Amygdala (tissue), 56 donors: ENCODE measurements at regions not wholly inside any gene's neighbourhood (a gene's known extent, or its start where the extent isn't known, plus 50 kb on each side); places are given as distances from the start of the nearest gene placed in this dataset.

Source experiments
- DNase-seq, 56 donors: peaks; one replicate each; lab custom pipeline; 2025; lab: John Stamatoyannopoulos, UW

DNA sequence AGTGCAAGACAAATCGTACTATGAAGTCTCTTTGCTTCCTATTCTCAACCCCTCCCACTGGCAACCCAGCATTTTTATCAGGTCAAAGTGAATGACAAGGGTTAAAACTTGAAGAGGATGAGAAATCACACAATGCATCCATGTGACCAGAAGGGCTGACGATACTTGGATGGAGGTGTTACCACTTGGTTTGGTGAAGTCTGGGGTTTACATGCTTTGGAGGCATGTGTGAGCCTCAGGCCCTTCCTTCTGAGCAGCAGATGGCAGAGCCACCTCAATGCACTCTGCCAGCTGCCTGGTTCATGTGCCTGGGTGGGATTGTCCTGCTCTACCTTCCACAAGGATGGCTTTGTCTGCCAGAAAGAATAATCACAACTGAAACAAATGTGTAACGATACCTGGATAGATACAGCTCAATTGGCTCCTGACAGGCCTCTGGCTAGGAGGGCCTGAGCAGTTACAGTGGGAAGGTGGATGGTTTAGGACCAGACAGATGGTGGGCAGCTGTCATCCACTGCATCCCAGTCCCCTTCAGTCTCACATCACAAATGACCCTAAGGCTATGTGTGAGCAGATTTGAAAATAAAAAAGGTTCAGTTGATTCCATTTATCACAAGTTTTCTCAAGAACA, 51.5 kb upstream of the CNIH3 start:
- no peak for DNase-seq

DNA sequence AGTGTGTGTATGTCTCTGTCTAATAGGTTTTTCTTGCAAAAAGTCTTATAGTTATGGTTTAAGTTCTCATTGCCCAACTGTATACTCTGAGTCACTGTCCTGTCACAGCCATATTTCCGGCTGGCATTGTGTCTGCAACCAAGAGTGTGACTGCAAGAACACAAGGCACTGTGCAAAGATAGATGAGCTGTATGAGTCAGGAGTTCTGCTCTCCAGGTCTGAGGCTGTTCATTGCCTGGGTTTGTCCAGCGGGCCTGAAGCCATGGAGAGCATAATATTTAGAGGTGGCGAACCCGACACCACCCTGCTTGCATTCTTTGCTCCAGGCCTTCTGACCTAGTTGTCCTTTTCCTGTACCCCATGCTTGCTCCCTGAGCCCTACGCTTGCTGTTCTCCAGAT, 50.9 kb upstream of the CNIH3 start:
- no peak for DNase-seq

DNA sequence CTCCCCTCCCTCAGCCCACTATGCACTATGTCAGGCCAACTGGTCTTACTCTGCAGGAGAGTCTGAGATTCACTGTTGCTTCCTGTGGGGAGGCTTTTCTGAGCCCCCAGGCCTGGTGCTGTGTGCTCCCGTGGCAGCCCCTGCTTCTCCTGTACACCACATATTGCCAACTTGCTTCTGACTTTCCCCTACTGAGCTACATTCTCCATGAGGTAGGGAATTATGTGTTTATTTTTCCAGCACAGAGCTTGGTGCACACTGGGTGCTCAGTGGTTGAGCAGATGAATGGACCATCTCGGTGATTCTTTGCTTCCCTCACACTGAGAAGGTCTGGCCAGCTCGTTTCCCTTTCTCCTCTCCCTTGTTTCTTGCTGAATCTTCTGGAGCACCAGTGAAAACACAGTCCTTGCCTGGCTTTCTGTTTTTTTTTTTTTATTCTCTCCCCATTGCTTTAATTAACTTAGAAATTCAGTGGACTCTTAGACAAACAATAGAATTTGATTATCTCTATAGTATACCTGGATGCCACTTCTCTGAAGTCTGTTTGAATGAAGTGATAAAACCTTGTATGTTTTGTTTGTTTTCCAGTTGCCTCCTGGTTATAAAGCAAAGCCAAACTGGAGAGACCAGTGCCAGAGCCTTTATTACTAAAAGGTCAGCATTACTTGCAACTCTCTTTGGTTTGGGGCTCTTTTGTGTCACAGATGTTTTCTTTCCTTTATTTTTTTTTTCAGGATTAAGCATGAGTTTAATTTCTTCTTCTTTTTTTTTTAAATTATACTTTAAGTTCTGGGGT, 50.3 kb upstream of the CNIH3 start:
- DNase-seq: no peak
